ENCODE measurements at regions not wholly inside any gene's neighbourhood (a gene's known extent, or its start where the extent isn't known, plus 50 kb on each side); places are given as distances from the start of the nearest gene placed in this dataset.

DNA sequence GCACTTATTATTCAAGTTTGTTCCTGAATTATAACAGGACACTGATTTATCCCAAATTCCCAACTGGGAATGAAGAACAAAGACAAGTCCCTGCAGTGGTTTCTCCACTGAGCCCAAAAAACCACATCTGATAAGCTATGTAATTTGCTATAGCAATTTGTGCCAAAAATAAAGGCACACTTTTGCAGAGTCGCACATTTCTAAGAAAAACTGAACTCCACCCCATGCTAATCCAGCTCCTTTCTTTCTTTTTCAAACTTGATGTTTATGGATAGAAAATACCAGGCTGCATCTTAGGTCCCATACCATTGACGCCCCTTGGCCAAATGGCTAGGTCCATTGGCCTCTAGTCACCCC is 170.2 kb upstream of the CITED2 start:
- DNase-seq: no peak
- no peak overlapping the region for H3K27ac Mint-ChIP-seq
- no peaks in the 10 kb centered on the region for H3K27me3 Mint-ChIP-seq (ENCODE audit: insufficient read depth)

DNA sequence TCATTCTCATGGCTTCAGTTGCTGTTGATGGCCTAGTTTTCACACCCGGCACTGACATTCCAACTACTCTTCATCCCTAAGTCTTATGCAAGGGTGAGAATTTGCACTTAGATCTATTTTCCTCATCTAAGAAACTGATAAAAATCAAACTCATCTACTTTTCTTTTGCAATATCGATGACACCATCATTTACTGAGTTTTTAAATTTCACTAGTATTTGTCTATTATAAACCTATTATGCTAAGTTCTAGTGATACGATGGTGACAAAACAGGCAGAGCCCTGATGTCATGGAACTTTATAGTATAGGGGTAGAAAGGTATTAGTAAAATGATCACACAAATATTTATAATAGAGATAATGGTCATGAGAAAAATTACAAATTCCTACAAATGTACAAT is 167.9 kb upstream of the CITED2 start:
- peaks cover 70% of the 10 kb centered on the region for H3K4me1 Mint-ChIP-seq (ENCODE audit: low read depth)
- no peak overlapping the region for H3K27ac Mint-ChIP-seq
- no peaks in the 10 kb centered on the region for H3K36me3 Mint-ChIP-seq (ENCODE audit: low read depth)
- TF ChIP-seq, protein P1, sequence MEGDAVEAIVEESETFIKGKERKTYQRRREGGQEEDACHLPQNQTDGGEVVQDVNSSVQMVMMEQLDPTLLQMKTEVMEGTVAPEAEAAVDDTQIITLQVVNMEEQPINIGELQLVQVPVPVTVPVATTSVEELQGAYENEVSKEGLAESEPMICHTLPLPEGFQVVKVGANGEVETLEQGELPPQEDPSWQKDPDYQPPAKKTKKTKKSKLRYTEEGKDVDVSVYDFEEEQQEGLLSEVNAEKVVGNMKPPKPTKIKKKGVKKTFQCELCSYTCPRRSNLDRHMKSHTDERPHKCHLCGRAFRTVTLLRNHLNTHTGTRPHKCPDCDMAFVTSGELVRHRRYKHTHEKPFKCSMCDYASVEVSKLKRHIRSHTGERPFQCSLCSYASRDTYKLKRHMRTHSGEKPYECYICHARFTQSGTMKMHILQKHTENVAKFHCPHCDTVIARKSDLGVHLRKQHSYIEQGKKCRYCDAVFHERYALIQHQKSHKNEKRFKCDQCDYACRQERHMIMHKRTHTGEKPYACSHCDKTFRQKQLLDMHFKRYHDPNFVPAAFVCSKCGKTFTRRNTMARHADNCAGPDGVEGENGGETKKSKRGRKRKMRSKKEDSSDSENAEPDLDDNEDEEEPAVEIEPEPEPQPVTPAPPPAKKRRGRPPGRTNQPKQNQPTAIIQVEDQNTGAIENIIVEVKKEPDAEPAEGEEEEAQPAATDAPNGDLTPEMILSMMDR (IDR thresholded peaks at IDR 0.05): no peak
- no peak overlapping the region for H3K4me3 Mint-ChIP-seq
- DNase-seq: no peak
- H3K9me3 Mint-ChIP-seq: no peaks in the 10 kb centered on the region
- no peaks in the 10 kb centered on the region for H3K27me3 Mint-ChIP-seq (ENCODE audit: insufficient read depth)

More for the DNA sequence above, 170.2 kb upstream of the CITED2 start:
- TF ChIP-seq, protein P1 (IDR thresholded peaks at IDR 0.05): no peak
- H3K9me3 Mint-ChIP-seq: no peaks in the 10 kb centered on the region
- peaks cover 71% of the 10 kb centered on the region for H3K4me1 Mint-ChIP-seq (ENCODE audit: low read depth)
- 0 out of 2 replicates have a peak overlapping the region, but pooled peaks have one; percentile 14 for H3K4me3 Mint-ChIP-seq
- H3K36me3 Mint-ChIP-seq (ENCODE audit: low read depth): no peaks in the 10 kb centered on the region

DNA sequence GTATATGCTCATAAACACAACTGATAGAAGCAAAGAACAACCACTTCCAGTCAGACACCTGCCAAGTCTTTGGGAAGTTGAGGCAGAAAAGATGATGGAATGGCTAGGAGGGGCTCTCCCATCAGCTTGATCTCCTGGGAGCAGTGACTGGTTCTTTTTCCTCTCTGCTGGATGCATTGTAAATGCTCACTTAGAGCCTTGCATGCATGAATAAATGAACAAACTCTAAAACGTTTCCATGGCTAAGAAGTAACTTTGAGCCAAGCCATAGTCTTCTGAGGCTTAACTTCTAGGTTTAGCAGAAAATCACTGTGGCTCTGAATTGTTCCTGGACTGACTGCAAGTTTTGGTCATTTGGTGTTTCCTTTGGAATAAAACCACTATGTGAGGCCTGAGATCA is 166.4 kb upstream of the CITED2 start:
- peak overlapping the region; percentile 95 for H3K27ac Mint-ChIP-seq
- no peaks in the 10 kb centered on the region for H3K9me3 Mint-ChIP-seq
- DNase-seq: no peak
- H3K36me3 Mint-ChIP-seq (ENCODE audit: low read depth): no peaks in the 10 kb centered on the region
- TF ChIP-seq, protein P1 (IDR thresholded peaks at IDR 0.05): no peak
- H3K4me1 Mint-ChIP-seq (ENCODE audit: low read depth): peaks cover 68% of the 10 kb centered on the region
- H3K27me3 Mint-ChIP-seq (ENCODE audit: insufficient read depth): no peaks in the 10 kb centered on the region
- H3K4me3 Mint-ChIP-seq: peak overlapping the region; percentile 71; the same call in 1 of the 2 replicates

DNA sequence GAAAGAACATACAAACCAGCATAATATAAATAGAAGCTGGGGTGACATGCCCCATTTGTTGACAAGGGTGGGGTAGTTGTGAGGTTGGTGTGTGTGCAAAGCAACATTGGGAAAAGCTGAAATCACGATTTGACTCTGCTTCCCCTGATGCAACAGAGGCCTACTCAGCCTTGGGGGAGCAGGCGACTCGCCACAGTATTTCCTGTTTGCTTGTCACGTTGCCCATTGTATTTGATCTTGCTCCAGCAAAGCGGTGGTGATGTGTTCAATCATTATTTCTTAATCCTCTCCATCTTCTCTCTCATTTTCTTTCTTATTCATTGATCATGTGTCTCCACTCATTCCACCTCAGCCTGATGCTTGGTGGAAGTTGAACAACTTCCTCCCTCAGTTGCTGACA is 165.8 kb upstream of the CITED2 start:
- H3K4me1 Mint-ChIP-seq (ENCODE audit: low read depth): peaks cover 64% of the 10 kb centered on the region
- H3K36me3 Mint-ChIP-seq (ENCODE audit: low read depth): no peaks in the 10 kb centered on the region
- TF ChIP-seq, protein P1 (IDR thresholded peaks at IDR 0.05): no peak
- no peaks in the 10 kb centered on the region for H3K9me3 Mint-ChIP-seq
- peak; percentile 71 for DNase-seq
- no peaks in the 10 kb centered on the region for H3K27me3 Mint-ChIP-seq (ENCODE audit: insufficient read depth)
- peak overlapping the region; percentile 95 for H3K27ac Mint-ChIP-seq
- H3K4me3 Mint-ChIP-seq: peak overlapping the region; percentile 71

DNA sequence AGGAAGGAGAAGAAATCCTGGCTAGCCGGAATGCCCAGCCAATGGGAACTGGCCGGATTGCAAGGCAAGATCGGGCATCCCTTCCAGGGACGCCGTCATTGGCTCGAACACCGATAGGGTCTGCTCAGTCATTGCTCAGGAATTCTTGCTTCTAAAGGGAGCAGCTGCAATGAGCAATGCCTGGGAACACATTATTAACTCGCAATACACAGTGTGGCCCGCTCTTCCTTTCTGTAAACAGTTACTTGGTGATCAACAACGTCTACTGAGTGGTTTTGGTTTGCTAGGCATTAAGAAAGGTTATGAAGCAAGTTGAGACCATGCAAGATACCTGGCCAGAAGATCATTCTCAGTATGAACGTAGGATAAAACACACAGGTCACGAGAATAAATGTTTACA is 165.4 kb upstream of the CITED2 start:
- TF ChIP-seq, protein P1 (IDR thresholded peaks at IDR 0.05): no peak
- Mint-ChIP-seq H3K27ac (peak overlapping the region; percentile 95), H3K36me3 (ENCODE audit: low read depth) (no peaks in the 10 kb centered on the region), H3K9me3 (no peaks in the 10 kb centered on the region), H3K27me3 (ENCODE audit: insufficient read depth) (no peaks in the 10 kb centered on the region), H3K4me1 (ENCODE audit: low read depth) (peaks cover 62% of the 10 kb centered on the region), H3K4me3 (peak overlapping the region; percentile 71)
- peak; percentile 95 for DNase-seq

DNA sequence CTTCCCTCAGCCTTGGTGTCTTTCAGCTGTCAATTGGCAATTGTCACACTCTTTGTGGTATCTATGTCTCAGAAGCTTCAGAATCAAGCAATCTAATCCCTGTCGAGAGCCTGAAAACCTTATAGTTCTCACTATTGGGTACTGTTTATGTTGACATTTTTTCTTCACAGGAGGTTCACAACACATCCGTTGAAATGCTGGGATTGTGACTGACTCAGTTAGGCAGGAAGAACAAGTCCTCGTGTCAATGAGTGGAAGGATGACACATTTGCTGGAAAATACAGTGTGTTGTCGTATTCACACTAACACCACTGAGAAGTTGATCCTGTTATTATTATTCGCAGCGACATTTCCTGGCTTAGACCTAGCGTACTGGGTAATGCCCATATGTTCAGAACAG is 163.9 kb upstream of the CITED2 start:
- Mint-ChIP-seq H3K9me3 (no peaks in the 10 kb centered on the region), H3K27me3 (ENCODE audit: insufficient read depth) (peaks cover 1% of the 10 kb centered on the region; the same call in 1 of the 2 replicates), H3K36me3 (ENCODE audit: low read depth) (peaks cover 4% of the 10 kb centered on the region; the same call in 1 of the 2 replicates), H3K4me1 (ENCODE audit: low read depth) (peaks cover 74% of the 10 kb centered on the region), H3K27ac (peak overlapping the region; percentile 46; the same call in 1 of the 2 replicates), H3K4me3 (no peak overlapping the region)
- no peak for DNase-seq
- TF ChIP-seq, protein P1 (IDR thresholded peaks at IDR 0.05): no peak

Measured in HFFc6 (cell line).